HUES6 (cell line): ENCODE measurements at regions not wholly inside any gene's neighbourhood (a gene's known extent, or its start where the extent isn't known, plus 50 kb on each side); places are given as distances from the start of the nearest gene placed in this dataset.

Experiments used
- H3K27ac ChIP-seq: 2 replicates; pipeline ENCODE4 v1.7.0; 2013; ENCODE audit warnings: low read depth, mild to moderate bottlenecking, low read length, inconsistent platforms
- H3K27me3 ChIP-seq: 2 replicates; pipeline ENCODE4 v1.6.1; 2013; ENCODE audit warnings: low read length; ENCODE audit not compliant: control insufficient read depth, insufficient read depth
- H3K36me3 ChIP-seq: 2 replicates; pipeline ENCODE4 v1.6.1; 2013; ENCODE audit warnings: low read length; ENCODE audit not compliant: control insufficient read depth, insufficient read depth
- H3K4me1 ChIP-seq: 2 replicates; pipeline ENCODE4 v1.6.1; 2013; ENCODE audit warnings: low read length; ENCODE audit not compliant: control insufficient read depth, insufficient read depth
- H3K4me3 ChIP-seq: 2 replicates; pipeline ENCODE4 v1.5.1; 2013; ENCODE audit warnings: low read depth, low read length
- H3K9ac ChIP-seq: one replicate; pipeline ENCODE4 v1.6.1; 2013; ENCODE audit warnings: mild to moderate bottlenecking, low read length
- H3K9me3 ChIP-seq: 2 replicates; pipeline ENCODE4 v1.6.1; 2013; ENCODE audit warnings: low read depth, low read length; ENCODE audit not compliant: control insufficient read depth, insufficient read depth

- Histone ChIP-seq H3K9me3 (peaks cover 4% of the 10 kb centered on the region; the same call in 1 of the 2 replicates), H3K27me3 (no peaks in the 10 kb centered on the region), H3K4me1 (no peaks in the 10 kb centered on the region), H3K36me3 (no peaks in the 10 kb centered on the region), H3K27ac (no peak overlapping the region), H3K9ac (no peak overlapping the region), H3K4me3 (no peak overlapping the region)
Observed at GRCh38 chr4:114527637-114528036, 71.0 kb upstream of the UGT8 start.

GRCh38 chr4:114535725-114536124 is 62.9 kb upstream of the UGT8 start:
- Histone ChIP-seq H3K9me3 (peaks cover 3% of the 10 kb centered on the region; the same call in 1 of the 2 replicates), H3K36me3 (no peaks in the 10 kb centered on the region), H3K4me3 (no peak overlapping the region), H3K27me3 (no peaks in the 10 kb centered on the region), H3K9ac (no peak overlapping the region), H3K27ac (no peak overlapping the region), H3K4me1 (no peaks in the 10 kb centered on the region)

- Histone ChIP-seq H3K36me3 (no peaks in the 10 kb centered on the region), H3K27ac (no peak overlapping the region), H3K4me3 (no peak overlapping the region), H3K9me3 (peaks cover 3% of the 10 kb centered on the region; the same call in 1 of the 2 replicates), H3K27me3 (no peaks in the 10 kb centered on the region), H3K9ac (no peak overlapping the region), H3K4me1 (no peaks in the 10 kb centered on the region)
Observed at GRCh38 chr4:114537352-114537751, 61.3 kb upstream of the UGT8 start.

GRCh38 chr4:114538012-114538617 is 60.5 kb upstream of the UGT8 start:
- Histone ChIP-seq H3K4me1 (no peaks in the 10 kb centered on the region), H3K9ac (no peak overlapping the region), H3K27me3 (no peaks in the 10 kb centered on the region), H3K27ac (no peak overlapping the region), H3K9me3 (peaks cover 3% of the 10 kb centered on the region; the same call in 1 of the 2 replicates), H3K36me3 (no peaks in the 10 kb centered on the region), H3K4me3 (no peak overlapping the region)

- H3K36me3 ChIP-seq = no peaks in the 10 kb centered on the region
- no peak overlapping the region for H3K9ac ChIP-seq
Observed at GRCh38 chr4:114539985-114540384, 58.6 kb upstream of the UGT8 start.

GRCh38 chr4:114547340-114548134 is 51.1 kb upstream of the UGT8 start:
- Histone ChIP-seq H3K27ac (no peak overlapping the region), H3K9me3 (peaks cover 22% of the 10 kb centered on the region), H3K9ac (no peak overlapping the region), H3K4me3 (no peak overlapping the region), H3K36me3 (no peaks in the 10 kb centered on the region; the same call in 1 of the 2 replicates), H3K4me1 (no peaks in the 10 kb centered on the region), H3K27me3 (no peaks in the 10 kb centered on the region)

More at GRCh38 chr4:114539985-114540384, 58.6 kb upstream of the UGT8 start:
- Histone ChIP-seq H3K9me3 (peaks cover 3% of the 10 kb centered on the region; the same call in 1 of the 2 replicates), H3K27me3 (no peaks in the 10 kb centered on the region), H3K27ac (no peak overlapping the region), H3K4me3 (no peak overlapping the region), H3K4me1 (no peaks in the 10 kb centered on the region)
